Ectodermal cell (in vitro differentiated cells): ENCODE measurements at regions not wholly inside any gene's neighbourhood (a gene's known extent, or its start where the extent isn't known, plus 50 kb on each side); places are given as distances from the start of the nearest gene placed in this dataset.
A peak's percentile ranks its signal among the peaks of the same experiment; 100 is the strongest.
"Not testable (repeated sequence)": the region's sequence is repeated elsewhere in the genome, so short reads cannot be mapped to it uniquely, and the experiment has no call there.

Experiments used
- H3K27ac ChIP-seq: 2 replicates; pipeline ENCODE4 v1.7.0; 2013; ENCODE audit warnings: mild to moderate bottlenecking, low read depth, low read length; ENCODE audit not compliant: insufficient read depth, poor library complexity, severe bottlenecking
- H3K27me3 ChIP-seq: 2 replicates; pipeline ENCODE4 v1.7.0; 2013; ENCODE audit warnings: mild to moderate bottlenecking, low read length; ENCODE audit not compliant: insufficient read depth, control insufficient read depth, poor library complexity, severe bottlenecking
- H3K36me3 ChIP-seq: one replicate; pipeline ENCODE4 v1.7.0; 2013; ENCODE audit warnings: low read length; ENCODE audit not compliant: control insufficient read depth, insufficient read depth
- H3K4me1 ChIP-seq: one replicate; pipeline ENCODE4 v1.7.0; 2013; ENCODE audit warnings: low read length; ENCODE audit not compliant: control insufficient read depth, insufficient read depth
- H3K4me3 ChIP-seq: 2 replicates; pipeline ENCODE4 v1.7.0; 2013; ENCODE audit warnings: low read depth, low read length, control low read depth; ENCODE audit not compliant: insufficient read depth
- H3K9me3 ChIP-seq: 2 replicates; pipeline ENCODE4 v1.7.0; 2013; ENCODE audit warnings: mild to moderate bottlenecking, low read length, moderate library complexity; ENCODE audit not compliant: control insufficient read depth
- WGBS, 2 experiments: methylation state at CpG; one replicate each; pipeline ENCODE4 v1.1.7; 2013; ENCODE audit warnings: missing lambda C conversion rate in 2 of 2; 5-methylcytosine and 5-hydroxymethylcytosine counted together

DNA sequence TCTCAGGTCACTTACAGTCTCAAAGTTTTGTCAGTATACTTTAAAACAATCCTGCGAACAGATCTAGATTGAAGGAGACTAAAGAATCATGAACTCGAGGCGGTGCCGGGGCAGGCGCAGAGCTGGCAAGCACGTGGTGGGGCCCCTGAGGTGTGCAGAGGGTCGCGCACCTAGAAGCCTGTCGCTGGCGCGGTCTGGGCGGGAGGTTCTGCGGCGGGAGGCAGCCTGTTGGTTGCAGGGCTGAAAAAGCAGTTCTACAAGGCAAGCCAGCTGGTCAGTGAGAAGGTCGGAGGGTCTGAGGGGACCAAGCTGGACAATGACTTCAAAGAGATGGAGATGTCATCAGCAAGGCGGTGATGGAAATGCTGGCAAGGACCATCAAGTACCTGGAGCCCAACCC lies 147.0 kb downstream of the GOSR1 start:
- 96 to 97% methylated on average over 16 of the region's 16 CpGs for WGBS, 2 experiments
- H3K9me3 ChIP-seq, H3K27me3 ChIP-seq, H3K4me3 ChIP-seq, H3K27ac ChIP-seq, H3K36me3 ChIP-seq, H3K4me1 ChIP-seq: not testable (repeated sequence)

DNA sequence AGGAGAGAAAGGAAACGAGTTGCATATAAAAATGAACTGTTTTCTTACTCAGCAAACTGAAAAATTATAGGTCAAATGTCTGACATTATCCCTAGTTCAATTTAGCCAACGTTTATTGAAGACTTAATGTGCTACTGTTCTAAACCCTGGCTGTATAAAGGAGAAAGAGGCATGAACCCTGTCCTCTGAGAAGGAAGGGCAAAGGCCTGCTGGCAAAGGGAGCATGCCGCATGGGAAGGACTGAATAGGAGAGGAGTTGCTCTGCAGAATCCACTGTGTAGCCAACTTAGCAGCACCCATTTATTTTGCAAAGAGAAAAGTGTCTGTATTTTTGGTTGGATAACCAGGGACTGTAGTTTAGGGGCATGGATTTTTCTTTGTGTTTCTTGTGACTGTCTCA lies 132.5 kb downstream of the GOSR1 start:
- not testable (repeated sequence) for H3K4me3 ChIP-seq, H3K36me3 ChIP-seq, H3K9me3 ChIP-seq, H3K27me3 ChIP-seq, H3K4me1 ChIP-seq, H3K27ac ChIP-seq
- 92 to 100% methylated on average over 1 of the region's 3 CpGs for WGBS, 2 experiments

DNA sequence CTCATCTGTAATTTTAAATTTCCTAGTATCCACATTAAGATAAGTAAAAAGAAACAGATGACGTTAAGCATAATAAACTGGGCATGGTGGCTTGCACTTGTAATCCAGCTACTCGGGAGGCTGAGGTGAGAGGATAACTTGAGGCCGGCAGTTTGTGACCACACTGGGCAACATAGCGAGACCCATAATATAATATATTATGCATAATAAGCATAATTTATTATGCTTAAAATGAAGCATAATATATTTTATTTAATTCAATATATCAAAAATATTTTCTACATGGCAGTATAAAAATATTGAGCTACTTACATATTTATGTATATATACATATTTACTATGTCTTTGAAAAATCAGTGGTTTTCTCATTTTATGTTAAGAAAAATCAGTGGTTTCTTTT lies 128.3 kb downstream of the GOSR1 start:
- Histone ChIP-seq H3K4me3 (no peak overlapping the region), H3K9me3 (no peaks in the 10 kb centered on the region), H3K36me3 (no peaks in the 10 kb centered on the region), H3K27me3 (no peaks in the 10 kb centered on the region), H3K4me1 (no peaks in the 10 kb centered on the region), H3K27ac (no peak overlapping the region)
- WGBS, 2 experiments: 88 to 100% methylated on average over 2 to 3 of the region's 4 CpGs

DNA sequence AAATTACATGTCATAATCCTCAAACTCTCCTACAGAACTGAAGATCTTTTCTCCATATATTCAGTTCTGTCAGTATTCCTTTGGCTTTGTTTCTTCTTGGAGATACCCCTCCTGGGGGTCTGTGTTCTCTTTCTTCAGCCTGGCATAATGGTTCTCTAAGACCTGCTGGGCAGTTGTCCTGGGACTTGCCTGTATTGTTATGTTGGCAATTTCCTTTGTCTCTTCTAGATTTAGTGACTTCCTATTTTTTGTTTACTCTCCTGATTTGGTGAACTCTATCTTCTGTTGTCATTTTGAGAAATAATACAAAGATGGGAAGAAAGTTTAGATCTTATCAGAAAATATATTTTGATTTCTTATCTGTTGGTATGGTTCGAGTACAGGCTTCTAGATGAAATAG lies 127.8 kb downstream of the GOSR1 start:
- H3K4me3 ChIP-seq: no peak overlapping the region
- H3K27ac ChIP-seq: no peak overlapping the region
- H3K27me3 ChIP-seq: no peaks in the 10 kb centered on the region
- no peaks in the 10 kb centered on the region for H3K36me3 ChIP-seq
- WGBS, 2 experiments: 100% methylated on average over 1 of the region's 1 CpG
- H3K9me3 ChIP-seq: no peaks in the 10 kb centered on the region
- H3K4me1 ChIP-seq: no peaks in the 10 kb centered on the region

DNA sequence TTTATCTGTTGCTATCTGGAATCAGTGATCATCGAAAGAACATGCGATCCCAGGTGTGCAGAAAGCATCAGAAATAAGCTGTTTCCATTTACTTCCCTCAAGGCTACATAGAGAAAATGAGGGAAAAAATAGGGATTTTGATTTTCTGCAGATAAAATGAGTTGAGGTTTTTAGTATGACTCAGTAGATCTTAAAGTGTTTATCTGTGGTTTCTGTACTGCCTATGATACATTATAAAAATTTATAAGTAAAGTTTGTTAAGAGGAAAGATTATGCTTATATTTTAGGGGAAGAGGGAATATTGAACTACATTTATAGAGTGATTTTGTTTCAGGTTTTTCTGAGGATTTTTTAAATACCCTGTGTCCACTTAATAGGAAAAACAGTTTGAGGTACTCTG lies 125.2 kb downstream of the GOSR1 start:
- H3K9me3 ChIP-seq, H3K27me3 ChIP-seq, H3K36me3 ChIP-seq, H3K27ac ChIP-seq, H3K4me1 ChIP-seq: not testable (repeated sequence)
- H3K4me3 ChIP-seq: peak overlapping the region; percentile 10
- WGBS, 2 experiments: no CpG with 5 or more reads among the region's 2 CpGs

DNA sequence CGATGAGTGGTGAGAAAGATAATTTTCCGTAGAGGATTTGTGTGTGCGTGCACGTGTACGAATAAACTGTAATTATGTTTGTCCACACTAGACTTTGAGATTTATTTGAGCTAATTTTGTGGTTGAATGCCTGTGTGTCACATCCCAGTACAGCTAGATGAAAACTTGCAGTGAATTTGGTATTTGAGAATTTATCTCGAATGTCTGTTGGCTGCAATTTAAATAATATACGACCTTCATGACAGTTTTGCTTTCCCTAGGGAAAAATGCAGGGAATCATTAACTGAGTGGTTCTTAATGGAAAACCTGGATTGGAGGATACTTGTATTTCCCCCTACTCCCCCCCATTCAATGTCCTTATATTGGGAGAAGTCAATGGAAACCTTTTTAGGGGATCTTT lies 124.8 kb downstream of the GOSR1 start:
- H3K27ac ChIP-seq, H3K36me3 ChIP-seq, H3K9me3 ChIP-seq, H3K27me3 ChIP-seq, H3K4me1 ChIP-seq: not testable (repeated sequence)
- peak overlapping the region; percentile 22 for H3K4me3 ChIP-seq
- WGBS, 2 experiments: 64 to 65% methylated on average over 7 of the region's 7 CpGs

DNA sequence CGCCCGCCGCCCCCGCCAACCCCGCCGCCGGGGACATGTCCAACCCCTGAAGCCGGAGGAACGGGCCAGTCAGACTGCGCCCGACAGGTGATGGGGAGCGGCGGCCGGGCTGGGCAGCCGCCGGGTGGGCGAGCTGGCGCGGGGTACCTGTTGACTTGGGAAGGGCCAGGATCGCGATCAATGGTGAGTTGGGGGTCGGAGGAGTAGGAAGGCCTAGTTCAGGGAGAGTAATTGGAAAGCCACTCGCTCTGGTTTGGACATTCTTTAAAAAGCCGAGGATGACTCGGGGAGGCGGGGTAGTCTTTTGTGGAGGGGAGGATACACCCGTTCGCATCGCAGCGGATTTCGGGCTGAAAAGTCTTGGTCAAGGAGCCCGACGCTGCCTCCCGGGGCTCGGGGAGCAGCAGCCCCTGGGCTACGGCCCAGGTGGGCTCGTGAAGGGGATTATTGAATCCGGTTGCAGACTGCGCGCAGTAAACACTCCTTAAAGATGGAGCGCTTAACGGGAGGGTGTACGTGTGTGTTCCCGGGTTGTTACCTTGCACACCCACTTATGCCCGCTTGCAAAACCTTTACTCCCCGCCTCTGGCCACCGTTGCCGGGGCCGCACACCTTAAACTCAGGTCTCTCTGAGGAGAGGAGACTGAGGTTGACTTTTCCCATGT lies 123.8 kb downstream of the GOSR1 start:
- WGBS, 2 experiments: 0 to 1% methylated on average over 49 of the region's 49 CpGs
- no peaks in the 10 kb centered on the region for H3K9me3 ChIP-seq
- no peaks in the 10 kb centered on the region for H3K36me3 ChIP-seq
- peak overlapping the region; percentile 70 for H3K4me3 ChIP-seq
- H3K27me3 ChIP-seq: no peaks in the 10 kb centered on the region
- no peaks in the 10 kb centered on the region for H3K4me1 ChIP-seq
- H3K27ac ChIP-seq: peak overlapping the region; percentile 27

DNA sequence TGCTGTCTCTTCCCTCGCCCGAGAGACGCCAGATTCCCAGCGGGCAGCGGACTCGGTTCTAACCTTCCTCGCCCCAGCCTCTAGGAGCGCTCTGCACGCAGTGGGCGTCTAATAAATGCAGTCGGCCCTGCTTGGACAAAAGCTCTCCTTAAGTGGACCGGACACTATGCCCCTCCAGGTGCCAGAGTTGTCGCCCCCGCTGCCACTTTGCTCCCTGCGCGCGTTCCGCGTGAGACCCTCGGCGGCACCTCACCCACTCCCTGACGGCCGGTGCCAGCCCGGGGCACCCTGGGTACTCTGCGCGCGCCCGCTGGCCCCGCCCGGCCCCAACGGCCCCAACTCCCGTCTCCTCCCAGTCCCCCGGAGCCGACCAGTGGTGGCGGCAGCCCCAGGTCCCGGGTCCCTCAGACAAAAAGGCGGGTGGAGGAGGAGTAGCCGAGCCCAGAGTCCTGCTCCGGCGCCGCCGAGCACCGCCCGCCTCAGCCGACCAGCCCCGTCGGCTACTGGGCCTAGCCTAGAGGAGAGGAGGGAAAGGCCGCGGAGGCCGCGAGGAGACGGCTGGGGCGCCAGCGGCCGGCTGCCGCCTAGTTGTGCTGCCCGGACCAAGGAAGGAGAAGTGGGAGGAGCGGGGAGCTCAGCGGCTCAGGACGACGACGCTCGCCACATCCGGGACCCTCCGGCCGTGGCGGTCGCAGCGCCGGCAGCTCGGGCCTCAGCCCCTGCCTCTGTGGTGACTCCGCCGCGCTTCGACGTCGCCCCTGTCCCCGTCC lies 123.0 kb downstream of the GOSR1 start:
- H3K4me1 ChIP-seq: no peaks in the 10 kb centered on the region
- H3K36me3 ChIP-seq: no peaks in the 10 kb centered on the region
- H3K27ac ChIP-seq: peak overlapping the region; percentile 96
- 0 to 1% methylated on average over 78 of the region's 78 CpGs for WGBS, 2 experiments
- H3K27me3 ChIP-seq: no peaks in the 10 kb centered on the region
- H3K4me3 ChIP-seq: peak overlapping the region; percentile 70
- no peaks in the 10 kb centered on the region for H3K9me3 ChIP-seq

DNA sequence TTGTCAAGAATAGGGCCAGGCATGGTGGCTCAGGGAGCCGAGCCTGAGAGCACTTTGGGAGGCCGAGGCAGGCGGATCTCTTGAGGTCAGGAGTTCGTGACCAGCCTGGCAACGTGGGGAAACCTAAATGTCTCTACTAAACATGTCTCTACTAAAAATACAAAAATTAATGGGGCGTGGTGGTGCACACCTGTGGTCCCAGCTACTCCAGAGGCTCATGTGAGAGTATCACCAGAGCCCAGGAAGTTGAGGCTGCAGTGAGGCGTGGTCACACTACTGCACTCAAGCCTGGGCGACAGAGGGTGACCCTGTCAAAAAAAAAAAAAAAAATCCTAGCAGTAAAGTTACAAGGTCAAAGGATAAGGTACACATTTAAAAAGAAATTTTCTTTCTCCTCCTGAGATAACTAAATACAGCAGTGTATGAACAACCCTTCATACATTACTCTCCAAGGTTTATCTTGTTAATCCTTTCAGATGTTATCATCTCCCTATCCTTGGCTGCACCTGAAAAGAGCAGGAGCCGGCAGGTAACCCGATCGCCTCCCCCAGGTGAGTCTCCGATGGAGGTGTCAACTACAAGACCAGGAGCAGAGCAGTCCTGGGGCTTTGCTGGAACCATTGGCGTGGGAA lies 122.3 kb downstream of the GOSR1 start:
- no peaks in the 10 kb centered on the region for H3K36me3 ChIP-seq
- H3K27ac ChIP-seq: peak overlapping the region; percentile 96
- H3K27me3 ChIP-seq: no peaks in the 10 kb centered on the region
- no peaks in the 10 kb centered on the region for H3K9me3 ChIP-seq
- WGBS, 2 experiments: 53 to 55% methylated on average over 13 of the region's 13 CpGs
- no peaks in the 10 kb centered on the region for H3K4me1 ChIP-seq
- peak overlapping the region; percentile 70 for H3K4me3 ChIP-seq

DNA sequence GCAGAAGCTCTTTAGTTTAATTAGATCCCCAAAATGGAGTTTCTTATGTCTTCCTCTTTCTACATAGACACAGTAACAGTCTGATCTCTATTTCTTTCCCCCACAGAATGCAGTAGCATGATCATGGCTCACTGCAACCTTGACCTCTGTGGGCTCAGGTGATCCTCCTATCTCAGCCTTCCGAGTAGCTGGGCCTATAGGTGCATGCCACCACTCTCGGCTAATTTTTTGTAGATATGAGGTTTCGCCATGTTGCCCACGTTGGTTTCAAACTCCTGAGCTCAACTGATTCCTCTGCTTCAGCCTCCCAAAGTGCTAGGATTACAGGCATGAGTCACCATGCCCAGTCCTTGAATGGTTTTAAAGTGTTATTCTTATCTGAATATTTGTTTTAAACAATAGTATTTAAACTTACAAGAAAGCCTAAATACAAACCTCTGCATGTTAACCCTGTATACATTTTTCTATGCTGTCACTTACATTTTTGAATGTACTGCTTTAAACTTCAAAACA lies 120.6 kb downstream of the GOSR1 start:
- Histone ChIP-seq H3K4me3 (no peak overlapping the region), H3K9me3 (no peaks in the 10 kb centered on the region), H3K27ac (no peak overlapping the region), H3K27me3 (no peaks in the 10 kb centered on the region), H3K4me1 (no peaks in the 10 kb centered on the region), H3K36me3 (no peaks in the 10 kb centered on the region)
- WGBS, 2 experiments: 85 to 91% methylated on average over 4 of the region's 4 CpGs
